ENCODE measurements at regions not wholly inside any gene's neighbourhood (a gene's known extent, or its start where the extent isn't known, plus 50 kb on each side); places are given as distances from the start of the nearest gene placed in this dataset.

- TF ChIP-seq CTCF (IDR thresholded peaks at IDR 0.05; ENCODE audit: poor library complexity, severe bottlenecking) (no peak), TAF1 (IDR thresholded peaks at IDR 0.05; ENCODE audit: low read depth) (no peak), RAD21 (conservative IDR thresholded peaks at IDR 0.05) (no peak), EZH2 (IDR thresholded peaks at IDR 0.05; ENCODE audit: borderline replicate concordance, insufficient read depth, low read length, poor library complexity, severe bottlenecking) (no peak)
These were observed 127.1 kb downstream of the HDGFL1 start for GRCh38 chr6:22696481-22696880.

Measured in neural cell (in vitro differentiated cells).